HepG2 (cell line): ENCODE measurements at regions not wholly inside any gene's neighbourhood (a gene's known extent, or its start where the extent isn't known, plus 50 kb on each side); places are given as distances from the start of the nearest gene placed in this dataset.

Source experiments
- ATAC-seq: fragments of 200-7000 bp; cut with Tn5 transposase; 3 replicates; pipeline ENCODE4 v1.9.1; 2020; ENCODE audit warnings: mild to moderate bottlenecking, moderate library complexity
- BruUV-seq: library from RNA; stranded (reverse); fragments of 400-500 nt; replicated peaks from 2 replicates; lab custom pipeline; 2021; lab: Mats Ljungman, UMichigan
- CTCF ChIA-PET: fragments of 300-600 bp; formaldehyde crosslinking; extraction: SDS; loops from one replicate; lab custom pipeline; 2021; ENCODE audit warnings: low total read pairs, inconsistent platforms, low intra/inter-chr PET ratio; lab: Yijun Ruan, JAX
- POLR2A ChIA-PET: fragments of 350-600 bp; sonication (Branson Sonifier 250); formaldehyde crosslinking; loops from one replicate; lab custom pipeline; 2020; ENCODE audit warnings: antibody characterized with exemption, inconsistent platforms; lab: Yijun Ruan, JAX
- DNase-seq: peaks from one replicate; pipeline ENCODE4 v3.0.0-alpha.2; 2015; ENCODE audit warnings: low spot score
- FAIRE-seq: peaks from 3 replicates; lab custom pipeline; 2011; peaks lifted over from hg19 to GRCh38; lab: Jason Lieb, UNC
- H2AFZ ChIP-seq: one replicate; pipeline ENCODE4 v1.6.1; 2011; ENCODE audit warnings: low read length, inconsistent platforms
- H3K27ac ChIP-seq: fragments of 300-600 bp; 3 replicates; pipeline ENCODE4 v1.8.0; 2011; ENCODE audit warnings: mixed run types, mild to moderate bottlenecking, mixed read lengths, low read length, inconsistent platforms; ENCODE audit not compliant: insufficient read depth; ENCODE audit errors: extremely low read length
- H3K27me3 ChIP-seq, 2 experiments: fragments of 200-600 bp in 1 of 2; 2 replicates in 1 of 2; 3 replicates in 1 of 2; pipeline versions ENCODE4 v1.6.0 to v1.8.0; 2011; ENCODE audit warnings: low read length in 2 of 2, mild to moderate bottlenecking in 2 of 2, moderate library complexity in 2 of 2, inconsistent platforms in 1 of 2; ENCODE audit not compliant: insufficient read depth in 2 of 2, control insufficient read depth in 1 of 2
- H3K36me3 ChIP-seq, 2 experiments: fragments of 200-600 bp in 1 of 2; replicated peaks in 1 of 2; 2 replicates in 1 of 2; 3 replicates in 1 of 2; pipeline versions ENCODE4 v1.5.1 to v1.8.0; 2011; ENCODE audit warnings: low read length in 2 of 2, inconsistent platforms in 1 of 2; ENCODE audit not compliant: insufficient read depth in 2 of 2, control insufficient read depth in 1 of 2
- H3K4me1 ChIP-seq: 2 replicates; pipeline ENCODE4 v1.5.1; 2012; ENCODE audit warnings: low read length, inconsistent platforms; ENCODE audit not compliant: insufficient read depth
- H3K4me2 ChIP-seq: 2 replicates; pipeline ENCODE4 v1.6.0; 2011; ENCODE audit warnings: low read depth, low read length, inconsistent platforms
- H3K4me3 ChIP-seq, 3 experiments: fragments of 200-600 bp in 1 of 3; sonication (generic), shearing (Covaris generic) in 1 of 3; replicated peaks in 1 of 3; 2 replicates each; pipeline ENCODE4 v1.5.1; 2011 to 2016; ENCODE audit warnings: low read length in 3 of 3, inconsistent platforms in 2 of 3, low read depth in 2 of 3, mild to moderate bottlenecking in 2 of 3, control low read depth in 1 of 3, mixed read lengths in 1 of 3; ENCODE audit not compliant: insufficient read depth in 1 of 3
- H3K79me2 ChIP-seq: one replicate; pipeline ENCODE4 v1.6.1; 2011; ENCODE audit warnings: low read length, inconsistent platforms; ENCODE audit not compliant: insufficient read depth
- H3K9ac ChIP-seq: 2 replicates; pipeline ENCODE4 v1.6.0; 2011; ENCODE audit warnings: mild to moderate bottlenecking, low read depth, low read length, inconsistent platforms; ENCODE audit not compliant: insufficient read depth
- H3K9me3 ChIP-seq: 2 replicates; pipeline ENCODE4 v1.5.1; 2012; ENCODE audit warnings: mild to moderate bottlenecking, low read length
- H4K20me1 ChIP-seq: 2 replicates; pipeline ENCODE4 v1.6.0; 2011; ENCODE audit warnings: inconsistent platforms, mild to moderate bottlenecking, low read length, moderate library complexity; ENCODE audit not compliant: insufficient read depth
- KLF12 ChIP-seq: sonication (generic); formaldehyde crosslinking; IDR thresholded peaks from 2 replicates; pipeline ENCODE4 v1.4.0; 2020; ENCODE audit warnings: missing genetic modification reagents, borderline replicate concordance
- SETDB1 ChIP-seq: sonication (generic); formaldehyde crosslinking; IDR thresholded peaks from 2 replicates; pipeline ENCODE4 v1.5.1; 2020; ENCODE audit warnings: missing genetic modification reagents, mild to moderate bottlenecking, borderline replicate concordance
- SMAD1 ChIP-seq: sonication (generic); formaldehyde crosslinking; IDR thresholded peaks from 2 replicates; pipeline ENCODE4 v1.4.0; 2020; ENCODE audit warnings: missing genetic modification reagents, low read depth, mild to moderate bottlenecking, borderline replicate concordance
- SSRP1 ChIP-seq: IDR thresholded peaks from 2 replicates; pipeline ENCODE4 v1.6.1; 2016; ENCODE audit warnings: control low read depth
- ZFP90 ChIP-seq: sonication (generic); formaldehyde crosslinking; IDR thresholded peaks from 2 replicates; pipeline ENCODE4 v1.8.0; 2022; ENCODE audit warnings: missing genetic modification reagents, mild to moderate bottlenecking, inconsistent platforms, borderline replicate concordance
- ZNF138 ChIP-seq: sonication (generic); formaldehyde crosslinking; IDR thresholded peaks from 2 replicates; pipeline ENCODE4 v1.5.0; 2020; ENCODE audit warnings: mild to moderate bottlenecking, low read depth, missing genetic modification reagents
- ZNF224 ChIP-seq: sonication (generic); formaldehyde crosslinking; IDR thresholded peaks from 2 replicates; pipeline ENCODE4 v1.5.0; 2020; ENCODE audit warnings: mild to moderate bottlenecking, missing genetic modification reagents
- ZNF253 ChIP-seq: sonication (generic); formaldehyde crosslinking; IDR thresholded peaks from 2 replicates; pipeline ENCODE4 v1.8.0; 2022; ENCODE audit warnings: mild to moderate bottlenecking, missing genetic modification reagents, borderline replicate concordance
- ZNF407 ChIP-seq: sonication (generic); formaldehyde crosslinking; IDR thresholded peaks from one replicate; pipeline ENCODE4 v1.5.1; 2020; ENCODE audit warnings: mild to moderate bottlenecking, missing genetic modification reagents; ENCODE audit errors: not compliant biosample characterization
- ZNF670 ChIP-seq: sonication (generic); formaldehyde crosslinking; IDR thresholded peaks from 2 replicates; pipeline ENCODE4 v1.8.0; 2022; ENCODE audit warnings: mild to moderate bottlenecking, missing genetic modification reagents, borderline replicate concordance
- ZNF761 ChIP-seq: sonication (generic); formaldehyde crosslinking; conservative IDR thresholded peaks from 2 replicates; pipeline ENCODE4 v1.4.0; 2020; ENCODE audit warnings: mild to moderate bottlenecking, missing genetic modification reagents
- WGBS: methylation state at CpG from one replicate; pipeline ENCODE4 v1.1.6; 2017; ENCODE audit warnings: low lambda C conversion rate; 5-methylcytosine and 5-hydroxymethylcytosine counted together
- in situ Hi-C: cut with HindIII; loops from 2 replicates; pipeline ENCODE4 v1.10.0; 2017; ENCODE audit warnings: low pct_unique_long_range_greater_than_20kb; ENCODE audit not compliant: extremely low pct_ligation_motif_present
- intact Hi-C: fragments of 100-400 bp; cut with micrococcal nuclease; formaldehyde crosslinking; loops from one replicate; pipeline ENCODE4 v1.10.0; 2022; ENCODE audit not compliant: unreplicated experiment

- FAIRE-seq (no peak), DNase-seq (no peak), ATAC-seq (no peak)
- no peaks in the 10 kb centered on the region for H4K20me1 ChIP-seq
- no TSS peak for BruUV-seq
- H3K4me3 ChIP-seq, result no peak overlapping the region
- intact Hi-C loops (no loop called here), in situ Hi-C loops (no loop called here)
- no peak overlapping the region for H2AFZ ChIP-seq
- no peak for TF ChIP-seq ZNF761 (CRISPR knock-in tag)
- H3K4me2 ChIP-seq, result no peak overlapping the region
- 71% methylated on average over 1 of the region's 1 CpG for WGBS
- CTCF ChIA-PET, result no interaction called here
- H3K27ac ChIP-seq, result no peak overlapping the region
- POLR2A ChIA-PET, result no interaction called here
- H3K9ac ChIP-seq, result no peak overlapping the region
- H3K4me1 ChIP-seq, result no peaks in the 10 kb centered on the region
- no peaks in the 10 kb centered on the region for H3K79me2 ChIP-seq
- no peaks in the 10 kb centered on the region for H3K36me3 ChIP-seq
- no peaks in the 10 kb centered on the region for H3K27me3 ChIP-seq
- H3K9me3 ChIP-seq, result no peaks in the 10 kb centered on the region
Observed at GRCh38 chrX:10892621-10893225, 218.4 kb upstream of the HCCS start.

GRCh38 chrX:10893366-10893765 lies 217.8 kb upstream of the HCCS start:
- ChIA-PET CTCF (no interaction called here), POLR2A (no interaction called here)
- WGBS, result 91% methylated on average over 2 of the region's 2 CpGs
- in situ Hi-C loops (no loop called here), intact Hi-C loops (no loop called here)
- Histone ChIP-seq H3K9ac (no peak overlapping the region), H3K27me3 (no peaks in the 10 kb centered on the region), H3K9me3 (no peaks in the 10 kb centered on the region), H3K4me3 (no peak overlapping the region), H4K20me1 (no peaks in the 10 kb centered on the region), H3K36me3 (no peaks in the 10 kb centered on the region), H2AFZ (no peak overlapping the region), H3K4me1 (no peaks in the 10 kb centered on the region), H3K4me2 (no peak overlapping the region), H3K79me2 (no peaks in the 10 kb centered on the region), H3K27ac (no peak overlapping the region)
- no TSS peak for BruUV-seq
- DNase-seq, result no peak
- no peak for FAIRE-seq
- ATAC-seq, result no peak
- TF ChIP-seq ZNF138 (no peak), KLF12 (CRISPR knock-in tag) (no peak), ZNF407 (CRISPR knock-in tag) (no peak), SETDB1 (no peak), SSRP1 (no peak), ZFP90 (no peak), ZNF670 (CRISPR knock-in tag) (no peak), ZNF224 (CRISPR knock-in tag) (no peak), SMAD1 (CRISPR knock-in tag) (no peak), ZNF253 (CRISPR knock-in tag) (no peak)
